ENCODE measurements at regions not wholly inside any gene's neighbourhood (a gene's known extent, or its start where the extent isn't known, plus 50 kb on each side); places are given as distances from the start of the nearest gene placed in this dataset.

- Histone ChIP-seq H3K27me3 (ENCODE audit: insufficient read depth, low read length) (no peaks in the 10 kb centered on the region), H3K36me3 (ENCODE audit: insufficient read depth, low read length) (no peaks in the 10 kb centered on the region), H3K27ac (ENCODE audit: low read depth, low read length) (no peak overlapping the region), H3K4me3 (ENCODE audit: insufficient read depth, low read depth, low read length) (no peak overlapping the region), H4K20me1 (ENCODE audit: insufficient read depth, low read length) (no peaks in the 10 kb centered on the region), H2AFZ (ENCODE audit: low read depth, low read length) (no peak overlapping the region), H3K79me2 (ENCODE audit: insufficient read depth, low read length) (no peaks in the 10 kb centered on the region), H3K9me3 (ENCODE audit: insufficient read depth, low read depth, low read length) (no peaks in the 10 kb centered on the region), H3K4me2 (ENCODE audit: low read length) (no peak overlapping the region), H3K9ac (ENCODE audit: low read length) (no peak overlapping the region), H3K4me1 (ENCODE audit: insufficient read depth, low read length) (no peaks in the 10 kb centered on the region)
- FAIRE-seq (no peak), DNase-seq (ENCODE audit: low read depth) (no peak)
- Mint-ChIP-seq H3K27me3 (ENCODE audit: low read depth, unreplicated experiment) (no peaks in the 10 kb centered on the region), H3K4me1 (ENCODE audit: low read depth, unreplicated experiment) (no peaks in the 10 kb centered on the region), H3K9me3 (ENCODE audit: unreplicated experiment) (no peaks in the 10 kb centered on the region), H3K4me3 (ENCODE audit: unreplicated experiment) (no peak overlapping the region), H3K36me3 (ENCODE audit: low read depth, unreplicated experiment) (no peaks in the 10 kb centered on the region), H3K27ac (ENCODE audit: unreplicated experiment) (no peak overlapping the region)
- TF ChIP-seq EZH2 (IDR thresholded peaks at IDR 0.05; ENCODE audit: insufficient read depth, low read length) (no peak), CTCF (IDR thresholded peaks at IDR 0.05; ENCODE audit: insufficient read depth, low read depth, low read length) (no peak)
These were observed 645.3 kb upstream of the DDX18 start for GRCh38 chr2:117169036-117169765.

GRCh38 chr2:117170897-117171296 is 643.6 kb upstream of the DDX18 start:
- Histone ChIP-seq H3K4me2 (ENCODE audit: low read length) (no peak overlapping the region), H4K20me1 (ENCODE audit: insufficient read depth, low read length) (no peaks in the 10 kb centered on the region), H3K36me3 (ENCODE audit: insufficient read depth, low read length) (no peaks in the 10 kb centered on the region), H3K27ac (ENCODE audit: low read depth, low read length) (no peak overlapping the region), H3K27me3 (ENCODE audit: insufficient read depth, low read length) (no peaks in the 10 kb centered on the region), H3K9me3 (ENCODE audit: insufficient read depth, low read depth, low read length) (no peaks in the 10 kb centered on the region), H3K79me2 (ENCODE audit: insufficient read depth, low read length) (no peaks in the 10 kb centered on the region), H3K9ac (ENCODE audit: low read length) (no peak overlapping the region), H3K4me3 (ENCODE audit: insufficient read depth, low read depth, low read length) (no peak overlapping the region), H2AFZ (ENCODE audit: low read depth, low read length) (no peak overlapping the region), H3K4me1 (ENCODE audit: insufficient read depth, low read length) (no peaks in the 10 kb centered on the region)
- H3K9me3 Mint-ChIP-seq (ENCODE audit: unreplicated experiment): no peaks in the 10 kb centered on the region
- no peaks in the 10 kb centered on the region for H3K27me3 Mint-ChIP-seq (ENCODE audit: low read depth, unreplicated experiment)
- H3K4me3 Mint-ChIP-seq (ENCODE audit: unreplicated experiment): no peak overlapping the region
- no peak overlapping the region for H3K27ac Mint-ChIP-seq (ENCODE audit: unreplicated experiment)
- H3K4me1 Mint-ChIP-seq (ENCODE audit: low read depth, unreplicated experiment): no peaks in the 10 kb centered on the region
- no peaks in the 10 kb centered on the region for H3K36me3 Mint-ChIP-seq (ENCODE audit: low read depth, unreplicated experiment)
- FAIRE-seq (no peak), DNase-seq (ENCODE audit: low read depth) (no peak)
- TF ChIP-seq EZH2 (IDR thresholded peaks at IDR 0.05; ENCODE audit: insufficient read depth, low read length) (no peak), CTCF (IDR thresholded peaks at IDR 0.05; ENCODE audit: insufficient read depth, low read depth, low read length) (no peak)

- DNase-seq (ENCODE audit: low read depth): no peak
- TF ChIP-seq CTCF (IDR thresholded peaks at IDR 0.05; ENCODE audit: insufficient read depth, low read depth, low read length) (no peak), EZH2 (IDR thresholded peaks at IDR 0.05; ENCODE audit: insufficient read depth, low read length) (no peak)
- Histone ChIP-seq H3K9me3 (ENCODE audit: insufficient read depth, low read depth, low read length) (no peaks in the 10 kb centered on the region), H3K79me2 (ENCODE audit: insufficient read depth, low read length) (no peaks in the 10 kb centered on the region), H4K20me1 (ENCODE audit: insufficient read depth, low read length) (no peaks in the 10 kb centered on the region), H3K9ac (ENCODE audit: low read length) (no peak overlapping the region), H3K4me1 (ENCODE audit: insufficient read depth, low read length) (no peaks in the 10 kb centered on the region), H3K27me3 (ENCODE audit: insufficient read depth, low read length) (no peaks in the 10 kb centered on the region), H3K27ac (ENCODE audit: low read depth, low read length) (no peak overlapping the region), H3K4me2 (ENCODE audit: low read length) (no peak overlapping the region), H3K36me3 (ENCODE audit: insufficient read depth, low read length) (no peaks in the 10 kb centered on the region), H2AFZ (ENCODE audit: low read depth, low read length) (no peak overlapping the region), H3K4me3 (ENCODE audit: insufficient read depth, low read depth, low read length) (no peak overlapping the region)
- H3K4me3 Mint-ChIP-seq (ENCODE audit: unreplicated experiment): no peak overlapping the region
- no peak for FAIRE-seq
- no peaks in the 10 kb centered on the region for H3K9me3 Mint-ChIP-seq (ENCODE audit: unreplicated experiment)
- H3K27ac Mint-ChIP-seq (ENCODE audit: unreplicated experiment): no peak overlapping the region
- H3K36me3 Mint-ChIP-seq (ENCODE audit: low read depth, unreplicated experiment): no peaks in the 10 kb centered on the region
- H3K4me1 Mint-ChIP-seq (ENCODE audit: low read depth, unreplicated experiment): no peaks in the 10 kb centered on the region
- H3K27me3 Mint-ChIP-seq (ENCODE audit: low read depth, unreplicated experiment): no peaks in the 10 kb centered on the region
These were observed 635.1 kb upstream of the DDX18 start for GRCh38 chr2:117179405-117179804.
